ENCODE measurements at regions not wholly inside any gene's neighbourhood (a gene's known extent, or its start where the extent isn't known, plus 50 kb on each side); places are given as distances from the start of the nearest gene placed in this dataset.

DNA sequence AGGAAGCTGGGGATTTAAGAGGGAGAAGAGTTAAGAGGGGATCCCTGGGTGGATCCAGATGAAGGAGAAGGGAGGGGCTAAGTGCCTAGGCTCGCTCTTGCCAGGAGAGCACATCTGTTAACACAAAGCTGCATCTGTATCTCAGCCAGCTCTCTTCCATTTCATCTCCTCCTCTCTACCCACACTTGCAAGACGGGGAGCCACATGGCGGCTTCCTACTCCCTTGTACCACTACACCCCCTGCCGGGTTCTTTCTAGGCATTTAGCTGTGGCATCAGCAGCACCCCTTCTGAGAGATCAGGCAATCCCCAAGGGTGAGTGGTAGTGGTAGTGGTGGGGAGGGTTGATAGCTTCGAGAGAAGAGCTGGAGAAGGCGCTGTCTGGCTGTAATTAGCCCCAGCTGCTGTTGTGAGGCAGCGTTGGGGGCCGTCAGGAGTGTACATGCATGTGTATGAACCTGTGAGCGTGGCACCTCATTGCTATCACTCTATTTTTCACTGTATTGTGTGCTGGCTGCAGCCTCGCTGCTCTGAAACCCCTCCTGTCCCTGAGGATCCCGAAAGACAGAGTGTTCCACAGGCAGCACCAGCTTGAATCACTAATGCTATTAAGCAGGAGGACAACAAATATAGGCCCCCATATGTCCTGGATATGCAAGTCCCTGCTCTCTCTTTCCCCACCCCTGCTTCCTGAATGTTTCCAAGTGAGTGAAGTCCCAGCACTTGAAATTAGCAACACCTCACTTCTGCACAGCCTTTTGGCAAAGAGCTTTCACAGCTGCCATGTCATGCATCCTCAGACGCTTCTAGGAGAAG lies 73.7 kb downstream of the RTL9 start:
- no peak for DNase-seq

GRCh38 chrX:110432906-110433215 lies 74.2 kb downstream of the RTL9 start:
- no peak for DNase-seq

- no peak for DNase-seq
These were observed 76.5 kb downstream of the RTL9 start for GRCh38 chrX:110435196-110435595.

- no peak for DNase-seq
These were observed 77.9 kb downstream of the RTL9 start for GRCh38 chrX:110436523-110436922.

DNA sequence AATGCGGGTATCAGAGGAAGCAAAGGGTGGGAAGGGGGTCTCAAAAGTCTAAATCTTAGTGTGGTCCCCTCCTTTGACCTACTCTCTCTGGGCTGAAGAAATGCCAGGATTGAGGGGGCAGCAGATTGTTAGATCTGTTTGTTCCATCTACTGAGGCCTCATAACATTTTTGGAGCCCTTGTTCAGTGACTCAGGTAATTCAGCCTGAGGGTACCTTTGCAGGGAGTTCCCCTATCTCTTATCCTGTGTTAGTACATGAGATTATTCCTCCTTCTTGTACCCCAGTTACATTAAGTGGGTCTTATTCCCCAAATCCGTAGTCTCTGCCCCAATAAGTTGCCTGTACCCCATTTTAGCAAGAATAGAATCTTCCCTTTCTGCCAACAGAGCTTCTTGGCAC lies 79.0 kb downstream of the RTL9 start:
- no peak for DNase-seq

DNA sequence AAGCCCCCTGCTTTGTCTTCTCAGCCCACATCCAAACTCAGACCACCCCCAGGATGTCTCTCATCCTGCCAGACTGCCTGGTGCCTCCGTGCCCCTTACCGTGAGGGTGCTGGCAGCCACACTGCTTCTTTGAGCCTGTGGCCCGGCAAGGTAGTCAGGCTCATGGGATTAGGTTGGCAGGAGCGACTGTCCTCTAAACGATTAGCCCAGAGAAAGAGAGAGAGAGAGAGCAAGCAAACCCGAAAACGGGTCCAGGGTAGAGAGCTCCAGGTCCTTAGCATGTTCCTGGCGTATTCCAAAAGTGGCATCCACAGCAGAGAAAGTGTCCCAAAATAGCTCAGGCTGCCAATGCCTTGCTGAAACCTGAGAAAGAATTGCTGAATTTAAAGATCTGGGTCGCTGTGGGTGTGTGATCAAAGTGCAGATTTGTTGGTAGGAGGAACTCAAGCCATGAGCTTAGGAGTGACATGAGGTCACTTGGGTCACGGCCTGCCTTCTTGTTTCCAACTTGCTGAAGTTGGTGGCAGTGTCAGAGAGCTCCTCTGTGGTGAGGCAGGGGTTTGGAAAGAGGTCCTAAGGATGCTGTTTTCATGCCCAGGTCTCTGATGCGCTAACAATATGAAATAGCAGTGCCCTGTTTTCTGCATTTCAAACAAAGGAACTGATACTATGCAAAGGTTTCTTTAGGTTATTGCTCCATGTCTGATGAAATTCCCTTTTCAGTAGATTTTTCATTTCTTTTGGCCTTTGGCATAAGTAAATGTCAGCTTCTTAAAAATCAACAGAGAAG lies 81.6 kb downstream of the RTL9 start:
- no peak for DNase-seq

DNA sequence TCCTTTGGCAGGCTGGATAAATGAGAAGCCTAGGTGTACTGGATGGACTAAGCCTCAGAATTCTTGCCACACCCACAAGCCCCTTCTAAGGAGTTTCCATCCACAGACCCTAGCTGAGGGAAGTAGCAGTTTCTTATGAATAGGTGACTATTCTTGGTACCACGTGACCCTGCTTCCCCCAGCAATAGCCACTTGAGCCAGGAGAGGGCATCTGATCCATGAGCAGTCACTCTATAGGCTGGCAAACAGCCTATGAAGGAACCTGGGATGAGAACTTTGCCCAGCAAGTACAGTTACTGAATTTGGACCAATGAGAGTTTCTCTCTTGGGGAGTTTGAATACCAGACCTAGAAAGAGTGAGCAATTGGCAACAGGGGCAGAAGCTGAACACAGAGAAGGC lies 84.0 kb downstream of the RTL9 start:
- peak; percentile 14 for DNase-seq

GRCh38 chrX:110444996-110445395 lies 86.3 kb downstream of the RTL9 start:
- DNase-seq, result no peak

GRCh38 chrX:110448459-110448858 lies 89.8 kb downstream of the RTL9 start:
- DNase-seq, result no peak

DNA sequence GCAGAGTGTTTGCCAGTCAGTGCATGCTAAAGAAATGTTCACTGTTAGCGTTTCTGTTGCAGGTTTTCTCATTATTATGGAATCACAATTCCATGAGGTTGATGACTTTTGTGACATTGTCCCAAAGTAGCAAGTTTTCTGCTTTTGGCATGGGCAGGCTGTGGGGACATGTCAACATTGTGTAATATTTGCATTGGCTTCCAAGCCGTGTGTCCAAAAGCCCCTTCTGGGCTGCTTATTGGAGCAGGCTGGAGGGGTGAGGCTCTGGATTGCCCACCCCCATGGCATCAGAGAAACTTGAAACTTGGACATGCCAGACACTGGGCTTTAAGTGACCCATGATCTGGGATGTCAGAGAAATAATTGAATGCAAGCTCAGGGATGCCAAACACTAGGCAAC lies 90.7 kb downstream of the RTL9 start:
- no peak for DNase-seq

DNA sequence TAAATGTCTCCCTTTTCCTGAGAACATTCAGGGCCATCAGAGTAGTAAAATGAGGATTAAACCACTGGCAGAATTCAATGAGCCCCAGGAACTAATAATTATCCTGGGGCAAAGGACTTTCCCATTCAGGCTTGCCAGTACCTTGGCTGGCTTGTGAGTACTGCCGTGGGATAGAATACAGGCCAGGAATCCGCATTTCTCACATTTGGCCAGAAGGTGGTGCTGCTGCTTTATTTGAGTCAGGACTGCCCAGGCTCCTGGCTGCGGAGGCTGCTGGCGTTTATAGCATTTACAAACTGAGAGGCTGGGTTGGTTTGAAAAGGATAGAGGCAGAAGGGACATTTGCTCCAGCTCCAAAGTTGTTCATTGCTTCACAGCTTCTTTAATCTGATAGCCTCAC lies 91.4 kb downstream of the RTL9 start:
- peak; percentile 76 for DNase-seq

GRCh38 chrX:110454336-110454735 lies 95.7 kb downstream of the RTL9 start:
- DNase-seq, result no peak

- no peak for DNase-seq
These were observed 104.3 kb downstream of the RTL9 start for GRCh38 chrX:110462957-110463356.

DNA sequence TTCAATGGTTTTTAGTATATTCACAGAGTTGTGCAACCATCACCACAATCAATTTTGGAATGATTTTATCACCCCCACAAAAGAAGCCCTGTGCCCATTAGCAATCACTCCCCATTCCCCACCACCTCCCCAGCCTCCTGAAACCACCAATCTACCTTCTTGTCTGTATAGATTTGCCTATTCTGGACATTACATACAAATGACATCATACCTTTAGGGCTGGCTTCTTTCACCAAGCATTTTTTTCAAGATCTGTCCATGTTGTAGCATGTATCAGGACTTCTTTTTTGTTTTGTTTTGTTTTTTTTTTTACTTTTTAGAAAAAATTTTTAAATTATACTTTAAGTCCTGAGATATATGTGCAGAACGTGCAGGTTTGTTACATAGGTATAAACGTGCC lies 108.1 kb downstream of the RTL9 start:
- DNase-seq, result no peak

GRCh38 chrX:110472265-110472664 lies 113.6 kb downstream of the RTL9 start:
- DNase-seq, result no peak

- DNase-seq, result no peak
These were observed 119.1 kb downstream of the RTL9 start for GRCh38 chrX:110477593-110478228.

DNA sequence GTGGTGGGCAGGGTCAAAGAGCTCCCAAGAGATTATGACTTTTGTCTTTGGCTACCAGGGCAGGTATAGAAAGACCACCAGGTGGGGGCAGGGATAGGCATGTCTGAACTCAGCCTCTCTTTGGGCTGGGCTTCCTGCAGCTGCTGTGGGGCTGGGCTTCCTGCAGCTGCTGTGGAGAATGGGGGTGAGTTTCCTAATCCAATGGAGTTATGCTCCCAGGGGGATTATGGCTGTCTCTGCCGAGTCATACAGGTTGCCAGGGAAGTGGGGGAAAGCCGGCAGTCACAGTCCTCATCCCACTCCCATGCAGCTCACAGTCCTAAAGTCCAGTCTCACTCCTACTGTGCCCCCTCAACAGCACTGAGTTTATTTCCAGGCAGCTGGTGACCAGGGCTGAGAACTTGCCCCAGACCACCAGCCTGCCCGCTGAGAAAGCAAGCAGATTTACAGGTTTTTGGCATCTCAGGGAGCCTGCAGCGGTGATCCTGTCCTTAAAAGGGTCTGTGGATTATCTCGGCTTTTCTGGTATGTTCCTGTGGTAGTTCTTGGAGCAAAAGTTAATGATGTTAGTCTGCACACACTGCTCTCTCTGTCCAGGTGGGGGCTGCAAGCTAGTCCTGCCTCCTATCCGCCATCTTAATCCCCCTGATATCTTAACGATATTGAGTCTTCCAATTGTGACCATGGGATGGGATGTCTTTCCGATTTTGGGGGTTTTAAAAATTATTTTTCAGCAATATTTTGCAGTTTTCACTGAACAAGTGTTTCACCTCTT lies 133.4 kb downstream of the RTL9 start:
- no peak for DNase-seq

DNA sequence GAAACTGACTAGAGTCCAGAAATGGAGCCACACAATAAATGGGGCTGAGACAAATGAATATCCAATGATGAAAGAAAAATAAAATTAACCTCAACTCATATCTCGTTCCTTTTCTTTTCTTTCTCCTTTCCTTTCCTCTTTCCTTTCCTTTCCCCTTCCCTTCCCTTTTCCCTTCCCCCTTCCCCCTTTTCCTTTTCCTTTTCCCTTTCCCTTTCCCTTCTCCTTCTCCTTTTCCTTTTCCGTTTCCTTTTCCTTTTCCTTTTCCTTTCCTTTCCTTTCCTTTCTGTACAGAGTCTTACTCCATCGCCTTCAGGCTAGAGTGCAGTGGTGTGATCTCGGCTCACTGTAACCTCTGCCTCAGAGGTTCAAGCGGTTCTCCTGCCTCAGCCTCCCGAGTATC lies 146.3 kb downstream of the RTL9 start:
- no peak for DNase-seq

DNA sequence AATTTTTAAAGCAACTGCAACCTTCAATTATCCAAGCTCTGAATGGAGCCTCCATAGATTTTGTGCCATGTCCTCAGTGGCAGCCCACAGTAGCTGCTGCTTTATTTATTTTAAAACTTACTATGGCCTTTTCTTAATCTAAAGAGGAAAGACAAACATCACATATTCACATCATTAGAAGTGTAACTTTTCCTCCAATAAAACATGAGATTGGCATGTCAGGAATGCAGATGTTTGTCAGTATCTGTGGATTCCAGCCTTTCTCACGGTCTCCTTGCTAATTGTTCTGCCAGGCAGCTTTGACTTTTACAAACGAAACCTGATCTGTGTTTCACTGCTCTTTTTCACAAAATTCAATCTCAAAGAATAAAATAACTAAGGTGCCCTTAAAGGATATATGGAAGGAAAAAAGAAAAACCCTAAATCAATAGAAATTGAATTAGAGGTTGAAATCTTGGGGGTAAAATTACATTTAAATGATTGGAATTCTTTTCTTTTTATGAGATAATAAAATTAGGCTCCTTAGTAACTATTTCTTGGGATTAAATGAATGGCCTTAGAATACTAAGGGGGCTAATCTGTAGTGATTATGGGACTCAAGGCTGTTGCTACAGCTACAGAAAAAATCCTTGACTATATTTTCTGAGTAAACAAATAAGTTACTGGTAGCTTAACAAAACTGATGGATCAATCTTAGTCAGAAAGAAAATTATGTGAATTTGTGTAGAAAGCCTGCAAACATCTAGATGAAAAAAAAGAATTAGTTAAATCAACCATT lies 151.3 kb downstream of the RTL9 start:
- DNase-seq, result no peak

DNA sequence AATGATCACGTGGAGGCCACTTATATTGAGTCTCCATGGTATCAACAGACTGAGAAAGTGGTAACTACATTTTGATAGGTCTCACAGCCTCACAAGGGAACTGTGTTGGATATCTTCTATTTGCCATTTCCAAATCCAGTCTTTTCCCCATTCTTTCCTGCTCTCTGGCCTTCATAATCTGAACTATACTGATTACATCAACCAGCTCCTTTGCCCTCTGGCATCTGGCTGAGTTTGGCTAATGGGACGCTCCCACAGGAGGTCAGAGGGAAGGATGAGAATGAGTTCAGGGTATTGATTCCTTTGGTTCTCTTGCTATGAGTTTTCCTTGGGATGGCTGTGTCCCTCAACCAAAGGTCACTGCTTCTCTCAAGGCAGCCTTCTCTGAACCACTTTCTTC lies 152.6 kb downstream of the RTL9 start:
- DNase-seq, result no peak

DNA sequence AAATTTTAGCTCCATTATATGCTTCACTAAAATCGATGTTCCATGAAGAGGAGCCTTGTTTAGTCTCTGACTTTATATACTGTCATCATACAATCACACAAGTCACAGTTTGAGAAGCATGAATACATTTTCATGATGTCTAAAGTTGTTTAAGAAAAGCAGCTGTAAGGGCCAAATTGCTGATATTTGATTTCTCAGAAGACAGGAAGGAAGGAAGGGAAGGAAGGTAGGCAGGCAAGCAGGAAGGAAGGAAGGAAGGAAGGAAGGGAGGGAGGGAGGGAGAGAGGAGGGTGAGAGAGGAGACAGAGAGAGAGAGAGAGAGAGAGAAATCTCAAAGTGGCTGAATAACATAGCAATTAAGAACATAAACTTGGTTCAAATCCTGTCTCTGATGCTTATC lies 153.7 kb downstream of the RTL9 start:
- DNase-seq, result no peak

GRCh38 chrX:110514509-110514908 lies 155.9 kb downstream of the RTL9 start:
- no peak for DNase-seq

DNA sequence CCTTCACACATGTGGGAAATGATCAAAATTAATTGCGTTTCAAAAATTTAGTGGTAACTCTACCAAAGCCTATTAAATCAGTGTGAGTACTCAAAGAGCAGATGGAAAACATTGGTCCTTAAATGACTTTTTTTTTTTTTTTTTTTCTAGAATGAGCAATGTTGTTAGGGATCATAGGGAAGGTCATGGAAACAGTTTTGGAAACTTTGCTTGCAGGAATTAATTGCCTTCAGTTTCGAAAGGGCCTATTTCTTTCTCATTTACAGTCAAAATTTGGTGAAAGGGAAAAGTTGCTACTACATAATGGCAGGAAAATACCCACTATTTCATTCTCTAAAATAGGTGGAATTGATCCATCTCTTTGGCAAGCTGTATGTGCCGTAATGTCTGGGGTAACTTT lies 160.9 kb downstream of the RTL9 start:
- DNase-seq, result no peak
